ENCODE measurements at regions not wholly inside any gene's neighbourhood (a gene's known extent, or its start where the extent isn't known, plus 50 kb on each side); places are given as distances from the start of the nearest gene placed in this dataset.
"Not testable (repeated sequence)": the region's sequence is repeated elsewhere in the genome, so short reads cannot be mapped to it uniquely, and the experiment has no call there.

DNA sequence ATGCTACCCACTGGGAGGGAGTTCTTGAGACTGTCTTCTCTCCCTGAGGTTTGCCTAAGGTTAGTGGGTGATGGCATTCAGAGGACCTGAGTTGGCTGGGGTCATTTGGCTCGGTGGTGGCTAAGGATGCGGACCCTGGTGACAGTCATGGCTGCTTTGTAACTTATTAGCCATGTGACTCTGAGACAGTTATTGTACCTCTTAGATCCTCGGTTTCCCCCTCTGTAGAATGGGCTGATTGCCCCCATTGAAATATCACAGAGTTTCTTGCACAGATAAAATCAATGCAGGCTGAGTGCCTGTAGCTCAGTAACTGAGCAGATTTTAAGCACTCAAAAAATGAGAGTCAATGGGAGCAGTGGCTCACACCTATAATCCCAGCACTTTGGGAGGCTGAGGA is 96.7 kb upstream of the MED13L start:
- Mint-ChIP-seq H3K36me3 (no peaks in the 10 kb centered on the region), H3K4me3 (no peak overlapping the region), H3K27me3 (ENCODE audit: low read depth in 2 of 2) (no peaks in the 10 kb centered on the region), H3K9me3 (peaks cover 0 to 5% of the 10 kb centered on the region in 2 donors), H3K27ac (no peak overlapping the region), H3K4me1 (peaks cover 0 to 6% of the 10 kb centered on the region in 2 donors)
- no peak for DNase-seq
- no peaks in the 10 kb centered on the region for H3K36me3 ChIP-seq (ENCODE audit: control insufficient read depth, insufficient read depth, low read length)
- no peak for ATAC-seq
- H3K4me3 ChIP-seq (ENCODE audit: low read length) = no peak overlapping the region
- no peak for TF ChIP-seq CTCF (IDR thresholded peaks at IDR 0.05)
- no peaks in the 10 kb centered on the region for H3K4me1 ChIP-seq (ENCODE audit: control insufficient read depth, insufficient read depth, low read length)
- intact Hi-C loops (cut with micrococcal nuclease) = no loop called here
- 88% methylated on average over 3 of the region's 3 CpGs for WGBS (ENCODE audit: insufficient coverage)
- H3K9me3 ChIP-seq (ENCODE audit: control insufficient read depth, insufficient read depth, low read length) = no peaks in the 10 kb centered on the region
- H3K27ac ChIP-seq (ENCODE audit: low read length) = no peak overlapping the region
- no peaks in the 10 kb centered on the region for H3K27me3 ChIP-seq (ENCODE audit: control insufficient read depth, insufficient read depth, low read length)

DNA sequence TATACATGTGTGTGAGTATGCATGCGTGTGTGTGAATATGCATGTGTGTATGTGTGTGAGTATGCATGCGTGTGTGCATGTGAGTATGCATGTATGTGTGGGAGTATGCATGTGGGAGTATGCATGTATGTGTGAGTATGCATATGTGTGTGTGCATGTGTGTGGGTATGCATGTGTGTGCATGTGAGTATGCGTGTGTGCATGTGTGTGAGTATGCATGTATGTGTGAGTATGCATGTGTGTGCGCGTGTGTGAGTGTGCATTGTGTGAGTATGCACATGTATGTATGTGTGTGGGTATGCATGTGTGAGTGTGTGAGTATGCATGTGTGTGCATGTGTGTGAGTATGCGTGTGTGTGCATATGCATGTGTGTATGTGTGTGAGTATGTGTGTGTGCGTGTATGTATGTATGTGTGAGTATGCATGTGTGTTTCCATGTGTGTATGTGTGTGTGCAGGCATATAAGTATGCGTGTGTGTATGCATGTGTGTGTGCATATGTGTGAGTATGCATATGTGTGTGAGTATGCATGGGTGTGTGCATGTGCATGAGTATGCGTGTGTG is 97.9 kb upstream of the MED13L start:
- Histone ChIP-seq H3K36me3 (ENCODE audit: control insufficient read depth, insufficient read depth, low read length) (no peaks in the 10 kb centered on the region), H3K4me3 (ENCODE audit: low read length) (no peak overlapping the region), H3K9me3 (ENCODE audit: control insufficient read depth, insufficient read depth, low read length) (no peaks in the 10 kb centered on the region), H3K27me3 (ENCODE audit: control insufficient read depth, insufficient read depth, low read length) (no peaks in the 10 kb centered on the region), H3K4me1 (ENCODE audit: control insufficient read depth, insufficient read depth, low read length) (no peaks in the 10 kb centered on the region), H3K27ac (ENCODE audit: low read length) (no peak overlapping the region)
- H3K4me1 Mint-ChIP-seq = peaks cover 0 to 6% of the 10 kb centered on the region in 2 donors
- DNase-seq (no peak), ATAC-seq (no peak)
- no peak overlapping the region for H3K27ac Mint-ChIP-seq
- no peak overlapping the region for H3K4me3 Mint-ChIP-seq
- intact Hi-C loops (cut with micrococcal nuclease) = no loop called here
- no peaks in the 10 kb centered on the region for H3K36me3 Mint-ChIP-seq
- 76% methylated on average over 9 of the region's 9 CpGs for WGBS (ENCODE audit: insufficient coverage)
- peaks cover 0 to 7% of the 10 kb centered on the region in 2 donors for H3K27me3 Mint-ChIP-seq (ENCODE audit: low read depth in 2 of 2)
- H3K9me3 Mint-ChIP-seq = peaks cover 0 to 5% of the 10 kb centered on the region in 2 donors
- TF ChIP-seq CTCF (IDR thresholded peaks at IDR 0.05) = no peak

DNA sequence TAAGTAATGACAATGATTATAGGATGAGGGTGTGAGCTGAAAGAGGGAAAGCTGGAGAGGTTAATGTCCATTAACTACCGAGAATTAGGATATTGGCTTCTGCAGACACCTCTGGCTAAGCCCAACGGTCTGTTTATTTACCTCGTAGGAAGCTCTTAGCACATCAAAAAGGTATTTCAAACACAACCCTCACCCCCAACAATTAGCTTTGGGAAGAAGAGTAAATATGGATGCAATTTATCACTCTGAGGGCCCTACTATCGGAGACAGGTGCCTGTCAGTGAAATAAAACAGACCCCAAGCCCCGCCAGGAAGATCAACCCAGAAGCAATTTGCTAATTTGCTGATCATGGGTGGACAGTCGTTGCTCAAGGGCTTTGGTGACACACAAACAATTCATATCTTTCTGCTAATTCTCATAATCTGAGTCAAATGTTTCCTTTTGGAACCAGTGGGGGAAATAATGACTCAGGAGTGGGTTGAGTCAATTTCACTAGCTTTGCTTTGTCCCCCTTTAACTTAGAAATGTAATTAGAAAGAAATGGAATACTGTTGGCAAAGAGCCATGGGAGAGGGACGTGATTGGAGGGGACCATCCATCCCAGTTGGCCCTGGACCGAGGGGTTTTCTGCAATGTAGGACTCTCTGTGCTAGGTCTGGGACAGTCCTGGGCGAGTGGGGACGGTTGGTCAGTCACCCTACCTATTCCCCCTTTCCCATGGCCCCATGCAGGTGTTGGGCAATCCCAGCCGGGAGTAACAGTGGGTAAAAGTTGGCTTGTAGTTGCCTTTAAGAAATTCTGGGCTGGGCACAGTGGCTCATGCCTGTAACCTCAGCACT is 99.1 kb upstream of the MED13L start:
- no peak for ATAC-seq
- no peaks in the 10 kb centered on the region for H3K27me3 ChIP-seq (ENCODE audit: control insufficient read depth, insufficient read depth, low read length)
- no peak for TF ChIP-seq CTCF (IDR thresholded peaks at IDR 0.05)
- Mint-ChIP-seq H3K9me3 (peaks cover 0 to 5% of the 10 kb centered on the region in 2 donors), H3K27ac (no peak overlapping the region), H3K27me3 (ENCODE audit: low read depth in 2 of 2) (peaks cover 0 to 12% of the 10 kb centered on the region in 2 donors), H3K36me3 (no peaks in the 10 kb centered on the region), H3K4me1 (peaks cover 0 to 6% of the 10 kb centered on the region in 2 donors), H3K4me3 (no peak overlapping the region)
- intact Hi-C loops (cut with micrococcal nuclease) = no loop called here
- DNase-seq = no peak
- WGBS (ENCODE audit: insufficient coverage) = 59% methylated on average over 9 of the region's 11 CpGs
- H3K27ac ChIP-seq (ENCODE audit: low read length) = no peak overlapping the region
- no peaks in the 10 kb centered on the region for H3K9me3 ChIP-seq (ENCODE audit: control insufficient read depth, insufficient read depth, low read length)
- no peaks in the 10 kb centered on the region for H3K4me1 ChIP-seq (ENCODE audit: control insufficient read depth, insufficient read depth, low read length)
- no peak overlapping the region for H3K4me3 ChIP-seq (ENCODE audit: low read length)
- H3K36me3 ChIP-seq (ENCODE audit: control insufficient read depth, insufficient read depth, low read length) = no peaks in the 10 kb centered on the region

- H3K36me3 Mint-ChIP-seq; H3K9me3 ChIP-seq (ENCODE audit: control insufficient read depth, insufficient read depth, low read length); H3K9me3 Mint-ChIP-seq; H3K27ac ChIP-seq (ENCODE audit: low read length); H3K4me3 Mint-ChIP-seq; H3K27me3 ChIP-seq (ENCODE audit: control insufficient read depth, insufficient read depth, low read length); H3K36me3 ChIP-seq (ENCODE audit: control insufficient read depth, insufficient read depth, low read length); intact Hi-C loops (cut with micrococcal nuclease); H3K4me1 Mint-ChIP-seq; DNase-seq; ATAC-seq; H3K27ac Mint-ChIP-seq; H3K4me3 ChIP-seq (ENCODE audit: low read length); H3K4me1 ChIP-seq (ENCODE audit: control insufficient read depth, insufficient read depth, low read length): not testable (repeated sequence)
- 86% methylated on average over 6 of the region's 6 CpGs for WGBS (ENCODE audit: insufficient coverage)
- H3K27me3 Mint-ChIP-seq (ENCODE audit: low read depth in 2 of 2) = peaks cover 3 to 12% of the 10 kb centered on the region in 2 donors
Measured at GRCh38 chr12:116377194-116377571, 99.7 kb upstream of the MED13L start.

Data from natural killer cell (primary cell).